Aorta (tissue), 5 donors: ENCODE measurements at regions not wholly inside any gene's neighbourhood (a gene's known extent, or its start where the extent isn't known, plus 50 kb on each side); places are given as distances from the start of the nearest gene placed in this dataset.
"Not testable (repeated sequence)": the region's sequence is repeated elsewhere in the genome, so short reads cannot be mapped to it uniquely, and the experiment has no call there.

ENCODE experiments used
- ATAC-seq: fragments of 200-7000 bp; cut with Tn5 transposase; one replicate; pipeline ENCODE4 v1.9.1; 2022; ENCODE audit warnings: moderate library complexity; ENCODE audit not compliant: low FRiP score
- DNase-seq, 2 donors: peaks; one replicate each; pipeline ENCODE4 v3.0.0-alpha.2; 2020
- H3K27ac ChIP-seq, 2 donors: one replicate each; pipeline ENCODE4 v1.5.1; 2013; ENCODE audit warnings: low read length in 2 of 2, mild to moderate bottlenecking in 2 of 2, moderate library complexity in 2 of 2, control low read depth in 1 of 2, inconsistent platforms in 1 of 2, low read depth in 1 of 2
- H3K27me3 ChIP-seq, 2 donors: one replicate each; pipeline ENCODE4 v1.6.1; 2013; ENCODE audit warnings: control low read depth in 1 of 2, low read length in 1 of 2, mild to moderate bottlenecking in 1 of 2, moderate library complexity in 1 of 2; ENCODE audit not compliant: insufficient read depth in 2 of 2, control insufficient read depth in 1 of 2
- H3K36me3 ChIP-seq, 2 donors: one replicate each; pipeline ENCODE4 v1.6.1; 2013; ENCODE audit warnings: control low read depth in 1 of 2, low read length in 1 of 2, mild to moderate bottlenecking in 1 of 2; ENCODE audit not compliant: insufficient read depth in 2 of 2, control insufficient read depth in 1 of 2
- H3K4me1 ChIP-seq, 2 donors: one replicate each; pipeline ENCODE4 v1.6.1; 2013; ENCODE audit warnings: low read length in 2 of 2, control low read depth in 1 of 2, mild to moderate bottlenecking in 1 of 2, moderate library complexity in 1 of 2; ENCODE audit not compliant: insufficient read depth in 2 of 2, control insufficient read depth in 1 of 2
- H3K4me3 ChIP-seq, 2 donors: one replicate each; pipeline ENCODE4 v1.5.1; 2013; ENCODE audit warnings: low read length in 2 of 2, control low read depth in 1 of 2, mild to moderate bottlenecking in 1 of 2
- H3K9me3 ChIP-seq: one replicate; pipeline ENCODE4 v1.6.1; 2013; ENCODE audit warnings: mild to moderate bottlenecking, low read length; ENCODE audit not compliant: control insufficient read depth
- WGBS, 2 donors: extraction: QIAGEN DNeasy Blood & Tissue Kit; methylation state at CpG; one replicate each; pipeline ENCODE4 v1.1.7; 2013; 5-methylcytosine and 5-hydroxymethylcytosine counted together
- intact Hi-C, 2 donors: fragments of 100-400 bp; cut with DNase I; formaldehyde crosslinking; loops; one replicate each; pipeline versions ENCODE4 v1.14.2 to v1.15.0; 2022
- donor health status: healthy with polysubstance abuse.
- donor health status: Bipolar disorder and iron deficiency.
- donor health status: DM: no; HTN: no; CAD: no.
- donor health status: DM: no; HTN: no; CAD: no.
- donor health status: DM: yes; HTN: yes; CAD: no.

- H3K27ac ChIP-seq, intact Hi-C loops, H3K4me3 ChIP-seq, H3K27me3 ChIP-seq, ATAC-seq, H3K4me1 ChIP-seq, H3K9me3 ChIP-seq, H3K36me3 ChIP-seq: not testable (repeated sequence)
- WGBS, 2 donors, result 39 to 58% methylated on average over 5 of the region's 5 CpGs
- DNase-seq, result peak in 1 of 2 donors; percentile 51
These were observed 60.5 kb downstream of the AREG start for GRCh38 chr4:74505355-74505978.

GRCh38 chr4:74509363-74509762 lies 64.4 kb downstream of the AREG start:
- H3K4me1 ChIP-seq, intact Hi-C loops, H3K27me3 ChIP-seq, H3K4me3 ChIP-seq, H3K27ac ChIP-seq, ATAC-seq, DNase-seq, H3K9me3 ChIP-seq, H3K36me3 ChIP-seq: not testable (repeated sequence)
- 62 to 69% methylated on average over 3 of the region's 3 CpGs for WGBS, 2 donors

- Histone ChIP-seq H3K4me3 (no peak overlapping the region), H3K36me3 (no peaks in the 10 kb centered on the region), H3K4me1 (no peaks in the 10 kb centered on the region), H3K9me3 (no peaks in the 10 kb centered on the region), H3K27me3 (no peaks in the 10 kb centered on the region), H3K27ac (no peak overlapping the region)
- ATAC-seq, result no peak
- intact Hi-C loops, result no loop called here
- no peak for DNase-seq
These were observed 71.4 kb downstream of the AREG start for GRCh38 chr4:74516303-74516702.

GRCh38 chr4:74517996-74518395 lies 73.1 kb downstream of the AREG start:
- intact Hi-C loops, result no loop called here
- WGBS, 2 donors, result 84 to 94% methylated on average over 4 of the region's 4 CpGs
- DNase-seq (no peak), ATAC-seq (no peak)
- Histone ChIP-seq H3K27me3 (no peaks in the 10 kb centered on the region), H3K4me1 (no peaks in the 10 kb centered on the region), H3K36me3 (no peaks in the 10 kb centered on the region), H3K27ac (no peak overlapping the region), H3K4me3 (no peak overlapping the region), H3K9me3 (no peaks in the 10 kb centered on the region)

GRCh38 chr4:74522251-74522991 lies 77.5 kb downstream of the AREG start:
- H3K4me3 ChIP-seq, result no peak overlapping the region
- no peaks in the 10 kb centered on the region for H3K27me3 ChIP-seq
- H3K9me3 ChIP-seq, result no peaks in the 10 kb centered on the region
- 70 to 80% methylated on average over 3 of the region's 3 CpGs for WGBS, 2 donors
- intact Hi-C loops, result no loop called here
- H3K27ac ChIP-seq, result no peak overlapping the region
- ATAC-seq (no peak), DNase-seq (no peak)
- no peaks in the 10 kb centered on the region for H3K36me3 ChIP-seq
- no peaks in the 10 kb centered on the region for H3K4me1 ChIP-seq

GRCh38 chr4:74523096-74523495 lies 78.2 kb downstream of the AREG start:
- Histone ChIP-seq H3K9me3 (no peaks in the 10 kb centered on the region), H3K27ac (no peak overlapping the region), H3K4me3 (no peak overlapping the region), H3K36me3 (no peaks in the 10 kb centered on the region), H3K4me1 (no peaks in the 10 kb centered on the region), H3K27me3 (no peaks in the 10 kb centered on the region)
- ATAC-seq (no peak), DNase-seq (no peak)
- WGBS, 2 donors, result 0 to 9% methylated on average over 1 of the region's 1 CpG
- intact Hi-C loops, result no loop called here

GRCh38 chr4:74524985-74525384 lies 80.0 kb downstream of the AREG start:
- DNase-seq (no peak), ATAC-seq (no peak)
- Histone ChIP-seq H3K27ac (no peak overlapping the region), H3K4me1 (no peaks in the 10 kb centered on the region), H3K9me3 (no peaks in the 10 kb centered on the region), H3K27me3 (no peaks in the 10 kb centered on the region), H3K36me3 (no peaks in the 10 kb centered on the region), H3K4me3 (no peak overlapping the region)
- intact Hi-C loops, result no loop called here

GRCh38 chr4:74527049-74527448 lies 82.1 kb downstream of the AREG start:
- 94 to 97% methylated on average over 1 of the region's 1 CpG for WGBS, 2 donors
- H3K4me3 ChIP-seq, result no peak overlapping the region
- ATAC-seq (no peak), DNase-seq (no peak)
- no peaks in the 10 kb centered on the region for H3K27me3 ChIP-seq
- intact Hi-C loops, result no loop called here
- peaks cover 0 to 2% of the 10 kb centered on the region in 2 donors for H3K4me1 ChIP-seq
- H3K36me3 ChIP-seq, result no peaks in the 10 kb centered on the region
- H3K9me3 ChIP-seq, result no peaks in the 10 kb centered on the region
- no peak overlapping the region for H3K27ac ChIP-seq

- H3K27me3 ChIP-seq, result no peaks in the 10 kb centered on the region
- peaks cover 0 to 2% of the 10 kb centered on the region in 2 donors for H3K4me1 ChIP-seq
- H3K27ac ChIP-seq, result no peak overlapping the region
- no peaks in the 10 kb centered on the region for H3K36me3 ChIP-seq
- intact Hi-C loops, result no loop called here
- DNase-seq (no peak), ATAC-seq (no peak)
- H3K4me3 ChIP-seq, result no peak overlapping the region
- H3K9me3 ChIP-seq, result no peaks in the 10 kb centered on the region
- 95 to 96% methylated on average over 1 of the region's 1 CpG for WGBS, 2 donors
These were observed 83.2 kb downstream of the AREG start for GRCh38 chr4:74528178-74528577.
